ENCODE measurements at regions not wholly inside any gene's neighbourhood (a gene's known extent, or its start where the extent isn't known, plus 50 kb on each side); places are given as distances from the start of the nearest gene placed in this dataset.

GRCh38 chr10:36302086-36302485, 660.0 kb upstream of the FZD8 start:
- no peak for DNase-seq (ENCODE audit: low read depth)

GRCh38 chr10:36301539-36301938, 659.4 kb upstream of the FZD8 start:
- no peak for DNase-seq (ENCODE audit: low read depth)

- DNase-seq (ENCODE audit: low read depth): no peak
These were observed 659.0 kb upstream of the FZD8 start for GRCh38 chr10:36301139-36301538.

- no peak for DNase-seq (ENCODE audit: low read depth)
These were observed 641.7 kb upstream of the FZD8 start for GRCh38 chr10:36283827-36284226.

- peak; percentile 53 for DNase-seq (ENCODE audit: low read depth)
These were observed 639.8 kb upstream of the FZD8 start for GRCh38 chr10:36281831-36282331.

GRCh38 chr10:36280890-36281499, 638.9 kb upstream of the FZD8 start:
- peak; percentile 37 for DNase-seq (ENCODE audit: low read depth)

GRCh38 chr10:36280321-36280741, 638.2 kb upstream of the FZD8 start:
- DNase-seq (ENCODE audit: low read depth): peak; percentile 55

- no peak for DNase-seq (ENCODE audit: low read depth)
These were observed 636.1 kb upstream of the FZD8 start for GRCh38 chr10:36278176-36278575.

GRCh38 chr10:36277459-36277858, 635.4 kb upstream of the FZD8 start:
- DNase-seq (ENCODE audit: low read depth): no peak

- no peak for DNase-seq (ENCODE audit: low read depth)
These were observed 629.7 kb upstream of the FZD8 start for GRCh38 chr10:36271627-36272340.

GRCh38 chr10:36269222-36269621, 627.1 kb upstream of the FZD8 start:
- DNase-seq (ENCODE audit: low read depth): no peak

GRCh38 chr10:36266923-36267322, 624.8 kb upstream of the FZD8 start:
- peak; percentile 22 for DNase-seq (ENCODE audit: low read depth)

- DNase-seq (ENCODE audit: low read depth): no peak
These were observed 623.6 kb upstream of the FZD8 start for GRCh38 chr10:36265741-36266140.

GRCh38 chr10:36263871-36264270, 621.8 kb upstream of the FZD8 start:
- DNase-seq (ENCODE audit: low read depth): peak; percentile 15

GRCh38 chr10:36256948-36257356, 614.9 kb upstream of the FZD8 start:
- DNase-seq (ENCODE audit: low read depth): peak; percentile 68

- no peak for DNase-seq (ENCODE audit: low read depth)
These were observed 614.1 kb upstream of the FZD8 start for GRCh38 chr10:36256166-36256565.

GRCh38 chr10:36254199-36254598, 612.1 kb upstream of the FZD8 start:
- peak; percentile 38 for DNase-seq (ENCODE audit: low read depth)

GRCh38 chr10:36253731-36254130, 611.6 kb upstream of the FZD8 start:
- no peak for DNase-seq (ENCODE audit: low read depth)

GRCh38 chr10:36251068-36251467, 609.0 kb upstream of the FZD8 start:
- DNase-seq (ENCODE audit: low read depth): no peak

- no peak for DNase-seq (ENCODE audit: low read depth)
These were observed 606.3 kb upstream of the FZD8 start for GRCh38 chr10:36248304-36248981.

- DNase-seq (ENCODE audit: low read depth): no peak
These were observed 605.4 kb upstream of the FZD8 start for GRCh38 chr10:36247478-36247877.

- no peak for DNase-seq (ENCODE audit: low read depth)
These were observed 594.8 kb upstream of the FZD8 start for GRCh38 chr10:36236931-36237330.

- DNase-seq (ENCODE audit: low read depth): no peak
These were observed 594.2 kb upstream of the FZD8 start for GRCh38 chr10:36236341-36236740.
